ENCODE measurements at regions not wholly inside any gene's neighbourhood (a gene's known extent, or its start where the extent isn't known, plus 50 kb on each side); places are given as distances from the start of the nearest gene placed in this dataset.

- Histone ChIP-seq H3F3A (ENCODE audit: insufficient read depth, low read length) (no peaks in the 10 kb centered on the region), H3K9me2 (ENCODE audit: low read depth, low read length) (no peaks in the 10 kb centered on the region), H3K4me2 (ENCODE audit: low read length) (no peak overlapping the region), H3K36me3 (ENCODE audit: insufficient read depth, low read length) (no peaks in the 10 kb centered on the region), H3K9ac (ENCODE audit: low read length) (no peak overlapping the region), H4K20me1 (ENCODE audit: insufficient read depth, low read length) (no peaks in the 10 kb centered on the region), H3K9me3 (ENCODE audit: low read length) (no peaks in the 10 kb centered on the region), H3K4me3 (ENCODE audit: low read depth, low read length, poor library complexity, severe bottlenecking) (no peak overlapping the region), H3K79me2 (ENCODE audit: insufficient read depth, low read length) (no peaks in the 10 kb centered on the region), H2AFZ (ENCODE audit: low read length) (no peak overlapping the region), H3K27me3 (ENCODE audit: insufficient read depth, low read length) (no peaks in the 10 kb centered on the region), H3K27ac (ENCODE audit: low read depth, low read length, poor library complexity, severe bottlenecking) (no peak overlapping the region), H3K4me1 (ENCODE audit: insufficient read depth, low read length, severe bottlenecking) (no peaks in the 10 kb centered on the region)
- TF ChIP-seq EZH2 (IDR thresholded peaks at IDR 0.05; ENCODE audit: borderline replicate concordance, low read length) (no peak), CTCF (IDR thresholded peaks at IDR 0.05; ENCODE audit: low read length) (no peak)
Observed at GRCh38 chr2:16283071-16283850, 342.9 kb downstream of the MYCN start.

GRCh38 chr2:16282511-16282910 lies 342.2 kb downstream of the MYCN start:
- no peaks in the 10 kb centered on the region for H3K79me2 ChIP-seq (ENCODE audit: insufficient read depth, low read length)
- H3K27ac ChIP-seq (ENCODE audit: low read depth, low read length, poor library complexity, severe bottlenecking), result no peak overlapping the region
- TF ChIP-seq CTCF (IDR thresholded peaks at IDR 0.05; ENCODE audit: low read length) (no peak), EZH2 (IDR thresholded peaks at IDR 0.05; ENCODE audit: borderline replicate concordance, low read length) (no peak)
- H3K36me3 ChIP-seq (ENCODE audit: insufficient read depth, low read length), result no peaks in the 10 kb centered on the region
- no peaks in the 10 kb centered on the region for H3K4me1 ChIP-seq (ENCODE audit: insufficient read depth, low read length, severe bottlenecking)
- no peaks in the 10 kb centered on the region for H3K9me3 ChIP-seq (ENCODE audit: low read length)
- H4K20me1 ChIP-seq (ENCODE audit: insufficient read depth, low read length), result no peaks in the 10 kb centered on the region
- H3F3A ChIP-seq (ENCODE audit: insufficient read depth, low read length), result no peaks in the 10 kb centered on the region
- no peak overlapping the region for H2AFZ ChIP-seq (ENCODE audit: low read length)
- no peak overlapping the region for H3K9ac ChIP-seq (ENCODE audit: low read length)
- no peaks in the 10 kb centered on the region for H3K27me3 ChIP-seq (ENCODE audit: insufficient read depth, low read length)
- no peak overlapping the region for H3K4me2 ChIP-seq (ENCODE audit: low read length)
- no peaks in the 10 kb centered on the region for H3K9me2 ChIP-seq (ENCODE audit: low read depth, low read length)
- H3K4me3 ChIP-seq (ENCODE audit: low read depth, low read length, poor library complexity, severe bottlenecking), result no peak overlapping the region

GRCh38 chr2:16281451-16282335 lies 341.3 kb downstream of the MYCN start:
- no peaks in the 10 kb centered on the region for H3K9me3 ChIP-seq (ENCODE audit: low read length)
- H3K4me2 ChIP-seq (ENCODE audit: low read length), result no peak overlapping the region
- no peaks in the 10 kb centered on the region for H3K4me1 ChIP-seq (ENCODE audit: insufficient read depth, low read length, severe bottlenecking)
- no peak overlapping the region for H3K9ac ChIP-seq (ENCODE audit: low read length)
- no peaks in the 10 kb centered on the region for H4K20me1 ChIP-seq (ENCODE audit: insufficient read depth, low read length)
- no peaks in the 10 kb centered on the region for H3K9me2 ChIP-seq (ENCODE audit: low read depth, low read length)
- H3F3A ChIP-seq (ENCODE audit: insufficient read depth, low read length), result no peaks in the 10 kb centered on the region
- no peaks in the 10 kb centered on the region for H3K27me3 ChIP-seq (ENCODE audit: insufficient read depth, low read length)
- no peaks in the 10 kb centered on the region for H3K36me3 ChIP-seq (ENCODE audit: insufficient read depth, low read length)
- H3K4me3 ChIP-seq (ENCODE audit: low read depth, low read length, poor library complexity, severe bottlenecking), result no peak overlapping the region
- H3K79me2 ChIP-seq (ENCODE audit: insufficient read depth, low read length), result no peaks in the 10 kb centered on the region
- no peak overlapping the region for H3K27ac ChIP-seq (ENCODE audit: low read depth, low read length, poor library complexity, severe bottlenecking)
- no peak overlapping the region for H2AFZ ChIP-seq (ENCODE audit: low read length)
- TF ChIP-seq CTCF (IDR thresholded peaks at IDR 0.05; ENCODE audit: low read length), result peak; percentile 57
- TF ChIP-seq EZH2 (IDR thresholded peaks at IDR 0.05; ENCODE audit: borderline replicate concordance, low read length), result no peak
